ENCODE measurements at regions not wholly inside any gene's neighbourhood (a gene's known extent, or its start where the extent isn't known, plus 50 kb on each side); places are given as distances from the start of the nearest gene placed in this dataset.

- CTCF ChIA-PET (ENCODE audit: partially characterized antibody): interaction anchor here (1.1 kb wide), 1 partner anchor 589 kb away, joined by 3 read pairs; no protein-coding TSS in a partner anchor
- TF ChIP-seq POLR2A (IDR thresholded peaks at IDR 0.05; ENCODE audit: control extremely low read depth in 1 of 2, low read depth in 2 of 2, low read length in 2 of 2): no peak
- no peak for TF ChIP-seq JUND (IDR thresholded peaks at IDR 0.05; ENCODE audit: low read length)
- no peak for TF ChIP-seq SP1 (IDR thresholded peaks at IDR 0.05; ENCODE audit: low read depth, low read length)
- TF ChIP-seq RFX5 (IDR thresholded peaks at IDR 0.05; ENCODE audit: borderline replicate concordance, low read depth, low read length): no peak
- TF ChIP-seq CBX8 (IDR thresholded peaks at IDR 0.05; ENCODE audit: borderline replicate concordance, low read depth, low read length): no peak
- no peak for TF ChIP-seq CHD2 (IDR thresholded peaks at IDR 0.05; ENCODE audit: low read length)
- no peak for TF ChIP-seq CBX5 (IDR thresholded peaks at IDR 0.05; ENCODE audit: low read depth, low read length)
- TF ChIP-seq SRF (IDR thresholded peaks at IDR 0.05; ENCODE audit: low read depth, low read length): no peak
- no peak for TF ChIP-seq EGR1 (IDR thresholded peaks at IDR 0.05; ENCODE audit: borderline replicate concordance, low read depth, low read length)
- no peak for TF ChIP-seq MAFK (IDR thresholded peaks at IDR 0.05; ENCODE audit: low read depth, low read length)
- TF ChIP-seq NANOG (IDR thresholded peaks at IDR 0.05; ENCODE audit: insufficient read depth, low read depth, low read length, poor library complexity, severe bottlenecking): no peak
- TF ChIP-seq BRCA1 (IDR thresholded peaks at IDR 0.05; ENCODE audit: low read depth, low read length): no peak
- no peak for TF ChIP-seq SIX5 (IDR thresholded peaks at IDR 0.05; ENCODE audit: low read depth, low read length)
- TF ChIP-seq YY1 (IDR thresholded peaks at IDR 0.05; ENCODE audit: low read depth, low read length): no peak
- TF ChIP-seq ZNF274 (IDR thresholded peaks at IDR 0.05; ENCODE audit: borderline replicate concordance, extremely low read depth, low read length): no peak
- TF ChIP-seq E2F6 (IDR thresholded peaks at IDR 0.05): no peak
These were observed 695.5 kb upstream of the SEMA3D start for GRCh38 chr7:85882335-85882734.

More at GRCh38 chr7:85882335-85882734, 695.5 kb upstream of the SEMA3D start:
- WGBS, 2 experiments (ENCODE audit: extremely low coverage in 1 of 2, insufficient coverage in 1 of 2, insufficient read length in 1 of 2, insufficient replicate concordance in 2 of 2, low coverage in 1 of 2, low lambda C conversion rate in 2 of 2, missing lambda C conversion rate in 1 of 2): 100% methylated on average over 1 of the region's 1 CpG; no CpG with 5 or more reads in 1 of the 2 experiments
- no peak overlapping the region for H4K91ac ChIP-seq (replicated peaks; ENCODE audit: insufficient read length, low read length)
- no peaks in the 10 kb centered on the region for H3K79me1 ChIP-seq (ENCODE audit: low read depth, low read length)
- no peak overlapping the region for H2AFZ ChIP-seq (ENCODE audit: low read length)
- H3K36me3 ChIP-seq (ENCODE audit: control insufficient read depth in 2 of 4, insufficient read depth in 4 of 4, low read length in 3 of 4): no peaks in the 10 kb centered on the region
- H3K27me3 ChIP-seq (replicated peaks in 1 of 4; ENCODE audit: control insufficient read depth in 3 of 4, extremely low read depth in 1 of 4, insufficient read depth in 3 of 4, low read length in 3 of 4): no peaks in the 10 kb centered on the region
- no peak overlapping the region for H2BK12ac ChIP-seq (ENCODE audit: low read depth, low read length)
- H3K9me3 ChIP-seq (ENCODE audit: insufficient read depth in 2 of 2, low read depth in 1 of 2, low read length in 1 of 2): no peaks in the 10 kb centered on the region
- no peak overlapping the region for H2BK120ac ChIP-seq (replicated peaks; ENCODE audit: low read depth, low read length)
- H2BK15ac ChIP-seq (ENCODE audit: low read length): no peak overlapping the region
- no peak overlapping the region for H2BK5ac ChIP-seq (ENCODE audit: low read depth, low read length)
- H3K27ac ChIP-seq (ENCODE audit: low read depth, low read length): no peak overlapping the region
- H4K5ac ChIP-seq (ENCODE audit: insufficient read length, low read depth, low read length): no peak overlapping the region
- H3K23ac ChIP-seq (ENCODE audit: insufficient read length): no peak overlapping the region
- H3K14ac ChIP-seq (ENCODE audit: insufficient read length): no peak overlapping the region
- H4K20me1 ChIP-seq (replicated peaks in 1 of 2; ENCODE audit: control insufficient read depth in 1 of 2, insufficient read depth in 2 of 2, low read length in 2 of 2): no peaks in the 10 kb centered on the region
- H2BK20ac ChIP-seq (ENCODE audit: low read length): no peak overlapping the region
- POLR2A ChIA-PET (ENCODE audit: partially characterized antibody): no interaction called here
- no peaks in the 10 kb centered on the region for H3K23me2 ChIP-seq (ENCODE audit: low read depth, low read length)
- no peak overlapping the region for H3K18ac ChIP-seq (ENCODE audit: extremely low read depth, low read length)
- DNase-seq (ENCODE audit: low read depth in 1 of 2, low spot score in 2 of 2): no peak
- no peak overlapping the region for H3K4me3 ChIP-seq (ENCODE audit: extremely low read depth in 1 of 4, insufficient read depth in 2 of 4, low read depth in 3 of 4, low read length in 4 of 4)
- no peak overlapping the region for H2AK5ac ChIP-seq (ENCODE audit: low read depth, low read length)
- no peak overlapping the region for H3K56ac ChIP-seq (replicated peaks; ENCODE audit: insufficient read length, low read depth, low read length)
- peaks cover 0 to 3% (median 0%) of the 10 kb centered on the region in 4 experiments; a peak in 2 of 7 replicates for H3K4me1 ChIP-seq (replicated peaks in 1 of 4; ENCODE audit: control insufficient read depth in 3 of 4, insufficient read depth in 4 of 4, low read length in 3 of 4)
- no peak overlapping the region for H3K4ac ChIP-seq (replicated peaks; ENCODE audit: insufficient read length, low read depth, low read length)
- H4K8ac ChIP-seq (ENCODE audit: extremely low read depth, insufficient read depth, low read length): no peak overlapping the region
- no peak overlapping the region for H3K9ac ChIP-seq (replicated peaks in 1 of 4; ENCODE audit: extremely low read depth in 1 of 4, low read depth in 3 of 4, low read length in 3 of 4)
- FAIRE-seq: no peak
- H3K79me2 ChIP-seq (ENCODE audit: control insufficient read depth in 1 of 2, insufficient read depth in 2 of 2, low read length in 2 of 2): no peaks in the 10 kb centered on the region
- no peak overlapping the region for H3K4me2 ChIP-seq (ENCODE audit: insufficient read depth in 1 of 2, low read depth in 2 of 2, low read length in 2 of 2)

All from H1 (cell line).